LHCN-M2 (cell line): ENCODE measurements at regions not wholly inside any gene's neighbourhood (a gene's known extent, or its start where the extent isn't known, plus 50 kb on each side); places are given as distances from the start of the nearest gene placed in this dataset.

ENCODE experiments used
- DNase-seq: peaks from one replicate; pipeline ENCODE4 v3.0.0-alpha.2; 2012; ENCODE audit warnings: low read depth

- peak; percentile 95 for DNase-seq
These were observed 292.7 kb upstream of the TARS1 start for GRCh38 chr5:33148076-33148513.

GRCh38 chr5:33153372-33153771 is 287.4 kb upstream of the TARS1 start:
- no peak for DNase-seq

GRCh38 chr5:33153831-33154230 is 286.9 kb upstream of the TARS1 start:
- DNase-seq, result no peak

- no peak for DNase-seq
These were observed 279.9 kb upstream of the TARS1 start for GRCh38 chr5:33160871-33161270.

GRCh38 chr5:33161421-33161820 is 279.3 kb upstream of the TARS1 start:
- DNase-seq, result no peak

- DNase-seq, result no peak
These were observed 278.7 kb upstream of the TARS1 start for GRCh38 chr5:33162057-33162456.

GRCh38 chr5:33166522-33166921 is 274.2 kb upstream of the TARS1 start:
- DNase-seq, result no peak

- no peak for DNase-seq
These were observed 273.8 kb upstream of the TARS1 start for GRCh38 chr5:33166948-33167347.

- DNase-seq, result peak; percentile 21
These were observed 273.2 kb upstream of the TARS1 start for GRCh38 chr5:33167541-33167940.

- peak; percentile 30 for DNase-seq
These were observed 270.4 kb upstream of the TARS1 start for GRCh38 chr5:33170411-33170810.

- no peak for DNase-seq
These were observed 266.4 kb upstream of the TARS1 start for GRCh38 chr5:33174383-33174782.

- no peak for DNase-seq
These were observed 261.5 kb upstream of the TARS1 start for GRCh38 chr5:33179301-33179700.

GRCh38 chr5:33180900-33181299 is 259.9 kb upstream of the TARS1 start:
- peak; percentile 51 for DNase-seq

- no peak for DNase-seq
These were observed 257.8 kb upstream of the TARS1 start for GRCh38 chr5:33182986-33183385.

GRCh38 chr5:33184367-33184766 is 256.4 kb upstream of the TARS1 start:
- DNase-seq, result no peak

- no peak for DNase-seq
These were observed 252.7 kb upstream of the TARS1 start for GRCh38 chr5:33188089-33188488.

- no peak for DNase-seq
These were observed 245.9 kb upstream of the TARS1 start for GRCh38 chr5:33194914-33195313.

- DNase-seq, result peak; percentile 54
These were observed 245.2 kb upstream of the TARS1 start for GRCh38 chr5:33195431-33196165.

GRCh38 chr5:33198836-33199235 is 241.9 kb upstream of the TARS1 start:
- no peak for DNase-seq

GRCh38 chr5:33203931-33204330 is 236.8 kb upstream of the TARS1 start:
- no peak for DNase-seq

GRCh38 chr5:33205079-33205478 is 235.7 kb upstream of the TARS1 start:
- no peak for DNase-seq

- peak; percentile 42 for DNase-seq
These were observed 234.9 kb upstream of the TARS1 start for GRCh38 chr5:33205727-33206410.

GRCh38 chr5:33206962-33207506 is 233.7 kb upstream of the TARS1 start:
- DNase-seq, result no peak
